Astrocyte (in vitro differentiated cells and primary cell): ENCODE measurements at regions not wholly inside any gene's neighbourhood (a gene's known extent, or its start where the extent isn't known, plus 50 kb on each side); places are given as distances from the start of the nearest gene placed in this dataset.
A peak's percentile ranks its signal among the peaks of the same experiment; 100 is the strongest.

Experiments
- DNase-seq: peaks from one replicate; pipeline ENCODE4 v3.0.0-alpha.2; 2010; ENCODE audit warnings: low read depth
- FAIRE-seq: peaks from 2 replicates; lab custom pipeline; 2011; peaks lifted over from hg19 to GRCh38; lab: Jason Lieb, UNC
- H2AFZ ChIP-seq: 2 replicates; pipeline ENCODE4 v1.6.0; 2012; ENCODE audit warnings: low read depth, low read length, inconsistent platforms
- H3K27ac ChIP-seq: 2 replicates; pipeline ENCODE4 v1.5.1; 2011; ENCODE audit warnings: low read depth, low read length, inconsistent platforms
- H3K27me3 ChIP-seq: 2 replicates; pipeline ENCODE4 v1.6.0; 2011; ENCODE audit warnings: low read length, inconsistent platforms; ENCODE audit not compliant: insufficient read depth
- H3K36me3 ChIP-seq: 2 replicates; pipeline ENCODE4 v1.5.1; 2011; ENCODE audit warnings: low read length, inconsistent platforms; ENCODE audit not compliant: insufficient read depth
- H3K4me1 ChIP-seq: 2 replicates; pipeline ENCODE4 v1.5.1; 2011; ENCODE audit warnings: low read length, inconsistent platforms; ENCODE audit not compliant: insufficient read depth
- H3K4me2 ChIP-seq: 2 replicates; pipeline ENCODE4 v1.6.0; 2012; ENCODE audit warnings: low read length, inconsistent platforms
- H3K4me3 ChIP-seq: 2 replicates; pipeline ENCODE4 v1.5.1; 2011; ENCODE audit warnings: low read depth, mild to moderate bottlenecking, low read length, inconsistent platforms; ENCODE audit not compliant: insufficient read depth
- H3K79me2 ChIP-seq: 2 replicates; pipeline ENCODE4 v1.6.0; 2012; ENCODE audit warnings: mild to moderate bottlenecking, low read length, inconsistent platforms; ENCODE audit not compliant: insufficient read depth
- H3K9ac ChIP-seq: 2 replicates; pipeline ENCODE4 v1.6.0; 2012; ENCODE audit warnings: mild to moderate bottlenecking, low read length, inconsistent platforms
- H3K9me3 ChIP-seq: 2 replicates; pipeline ENCODE4 v1.5.1; 2012; ENCODE audit warnings: low read depth, mild to moderate bottlenecking, low read length, inconsistent platforms; ENCODE audit not compliant: insufficient read depth
- H4K20me1 ChIP-seq: 2 replicates; pipeline ENCODE4 v1.6.0; 2012; ENCODE audit warnings: low read length, inconsistent platforms; ENCODE audit not compliant: insufficient read depth
- H3K27ac Mint-ChIP-seq: one replicate; pipeline ENCODE4 v1.8.0; 2021; ENCODE audit warnings: mild to moderate bottlenecking, mixed read lengths; ENCODE audit not compliant: unreplicated experiment
- H3K27me3 Mint-ChIP-seq: one replicate; pipeline ENCODE4 v1.8.0; 2021; ENCODE audit warnings: low read depth, mixed read lengths; ENCODE audit not compliant: unreplicated experiment
- H3K36me3 Mint-ChIP-seq: one replicate; pipeline ENCODE4 v1.8.0; 2021; ENCODE audit warnings: low read depth, mixed read lengths; ENCODE audit not compliant: unreplicated experiment
- H3K4me1 Mint-ChIP-seq: one replicate; pipeline ENCODE4 v1.8.0; 2021; ENCODE audit warnings: low read depth, mixed read lengths; ENCODE audit not compliant: unreplicated experiment
- H3K4me3 Mint-ChIP-seq: one replicate; pipeline ENCODE4 v1.8.0; 2021; ENCODE audit warnings: mild to moderate bottlenecking, moderate library complexity, mixed read lengths; ENCODE audit not compliant: unreplicated experiment
- H3K9me3 Mint-ChIP-seq: one replicate; pipeline ENCODE4 v1.8.0; 2021; ENCODE audit warnings: mild to moderate bottlenecking, mixed read lengths; ENCODE audit not compliant: unreplicated experiment
- EZH2 ChIP-seq: IDR thresholded peaks from 2 replicates; pipeline ENCODE4 v1.6.1; 2012; ENCODE audit warnings: mild to moderate bottlenecking, low read length, inconsistent platforms; ENCODE audit not compliant: insufficient read depth
- TF ChIP-seq, protein P1 (sequence below): IDR thresholded peaks from 2 replicates; pipeline ENCODE4 v1.5.1; 2011; ENCODE audit warnings: low read depth, mild to moderate bottlenecking, inconsistent platforms, low read length, moderate library complexity; ENCODE audit not compliant: insufficient read depth

GRCh38 chr2:56464066-56464465 is 280.3 kb downstream of the CCDC85A start:
- no peaks in the 10 kb centered on the region for H3K4me1 ChIP-seq
- H3K27me3 ChIP-seq = no peaks in the 10 kb centered on the region
- H3K4me3 Mint-ChIP-seq = no peak overlapping the region
- no peak overlapping the region for H3K27ac ChIP-seq
- no peak overlapping the region for H3K9ac ChIP-seq
- no peaks in the 10 kb centered on the region for H3K27me3 Mint-ChIP-seq
- H3K27ac Mint-ChIP-seq = no peak overlapping the region
- H2AFZ ChIP-seq = no peak overlapping the region
- FAIRE-seq (no peak), DNase-seq (no peak)
- no peak overlapping the region for H3K4me3 ChIP-seq
- no peaks in the 10 kb centered on the region for H4K20me1 ChIP-seq
- no peak for TF ChIP-seq EZH2
- TF ChIP-seq, protein P1, sequence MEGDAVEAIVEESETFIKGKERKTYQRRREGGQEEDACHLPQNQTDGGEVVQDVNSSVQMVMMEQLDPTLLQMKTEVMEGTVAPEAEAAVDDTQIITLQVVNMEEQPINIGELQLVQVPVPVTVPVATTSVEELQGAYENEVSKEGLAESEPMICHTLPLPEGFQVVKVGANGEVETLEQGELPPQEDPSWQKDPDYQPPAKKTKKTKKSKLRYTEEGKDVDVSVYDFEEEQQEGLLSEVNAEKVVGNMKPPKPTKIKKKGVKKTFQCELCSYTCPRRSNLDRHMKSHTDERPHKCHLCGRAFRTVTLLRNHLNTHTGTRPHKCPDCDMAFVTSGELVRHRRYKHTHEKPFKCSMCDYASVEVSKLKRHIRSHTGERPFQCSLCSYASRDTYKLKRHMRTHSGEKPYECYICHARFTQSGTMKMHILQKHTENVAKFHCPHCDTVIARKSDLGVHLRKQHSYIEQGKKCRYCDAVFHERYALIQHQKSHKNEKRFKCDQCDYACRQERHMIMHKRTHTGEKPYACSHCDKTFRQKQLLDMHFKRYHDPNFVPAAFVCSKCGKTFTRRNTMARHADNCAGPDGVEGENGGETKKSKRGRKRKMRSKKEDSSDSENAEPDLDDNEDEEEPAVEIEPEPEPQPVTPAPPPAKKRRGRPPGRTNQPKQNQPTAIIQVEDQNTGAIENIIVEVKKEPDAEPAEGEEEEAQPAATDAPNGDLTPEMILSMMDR = no peak
- H3K9me3 Mint-ChIP-seq = peaks cover 2% of the 10 kb centered on the region
- no peaks in the 10 kb centered on the region for H3K36me3 Mint-ChIP-seq
- peaks cover 3% of the 10 kb centered on the region for H3K4me1 Mint-ChIP-seq
- H3K9me3 ChIP-seq = peaks cover 6% of the 10 kb centered on the region
- H3K36me3 ChIP-seq = no peaks in the 10 kb centered on the region
- no peaks in the 10 kb centered on the region for H3K79me2 ChIP-seq
- no peak overlapping the region for H3K4me2 ChIP-seq

DNA sequence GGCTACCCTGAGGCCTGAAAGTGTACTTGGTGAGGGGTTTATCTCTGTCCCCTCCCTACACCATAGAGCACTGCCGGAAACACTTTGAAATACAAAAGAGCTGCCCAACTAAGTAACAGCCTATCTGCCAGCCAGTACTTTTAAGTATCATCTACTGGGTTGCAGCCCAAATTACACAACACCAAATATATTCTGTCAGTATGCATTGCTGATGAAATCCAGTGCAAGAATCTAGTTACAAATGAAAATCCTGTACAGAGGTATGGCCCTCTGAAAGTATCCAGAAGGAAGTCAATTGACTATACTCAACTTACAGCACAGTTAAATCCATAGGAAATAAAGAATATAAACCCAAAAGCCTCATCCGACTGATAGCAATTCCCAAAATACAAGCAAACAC is 280.8 kb downstream of the CCDC85A start:
- no peaks in the 10 kb centered on the region for H4K20me1 ChIP-seq
- H3K36me3 ChIP-seq = no peaks in the 10 kb centered on the region
- H3K4me1 ChIP-seq = no peaks in the 10 kb centered on the region
- H3K27me3 ChIP-seq = no peaks in the 10 kb centered on the region
- H3K9ac ChIP-seq = no peak overlapping the region
- TF ChIP-seq, protein P1 = no peak
- TF ChIP-seq EZH2 = no peak
- H3K4me3 ChIP-seq = no peak overlapping the region
- Mint-ChIP-seq H3K36me3 (no peaks in the 10 kb centered on the region), H3K9me3 (peaks cover 4% of the 10 kb centered on the region), H3K27ac (no peak overlapping the region), H3K27me3 (no peaks in the 10 kb centered on the region), H3K4me3 (no peak overlapping the region), H3K4me1 (peaks cover 3% of the 10 kb centered on the region)
- FAIRE-seq = no peak
- no peaks in the 10 kb centered on the region for H3K79me2 ChIP-seq
- H3K4me2 ChIP-seq = no peak overlapping the region
- no peak for DNase-seq
- H3K9me3 ChIP-seq = peaks cover 6% of the 10 kb centered on the region
- no peak overlapping the region for H3K27ac ChIP-seq
- no peak overlapping the region for H2AFZ ChIP-seq

DNA sequence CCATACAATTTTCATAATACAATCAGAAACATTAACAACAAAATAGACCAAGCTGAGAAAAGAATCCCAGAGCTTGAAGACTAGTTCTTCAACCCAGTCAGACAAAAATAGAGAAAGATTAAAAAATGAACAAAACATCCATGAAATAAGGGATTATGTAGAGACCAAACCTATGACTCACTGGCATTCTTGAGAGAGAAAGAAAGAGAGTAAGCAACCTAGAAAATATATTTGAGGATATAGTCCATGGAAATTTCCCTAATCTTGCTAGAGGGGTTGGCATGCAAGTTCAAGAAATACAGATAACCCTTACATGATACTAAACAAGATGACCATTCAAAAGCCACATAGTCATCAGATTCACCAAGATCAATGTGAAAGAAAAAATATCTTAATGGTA is 281.7 kb downstream of the CCDC85A start:
- H3K4me1 Mint-ChIP-seq = peaks cover 3% of the 10 kb centered on the region
- FAIRE-seq (peak; percentile 26), DNase-seq (peak; percentile 12)
- no peak overlapping the region for H3K27ac ChIP-seq
- H3K9me3 Mint-ChIP-seq = peaks cover 4% of the 10 kb centered on the region
- H3K4me3 ChIP-seq = no peak overlapping the region
- H3K36me3 Mint-ChIP-seq = no peaks in the 10 kb centered on the region
- H3K79me2 ChIP-seq = no peaks in the 10 kb centered on the region
- no peaks in the 10 kb centered on the region for H4K20me1 ChIP-seq
- H3K9ac ChIP-seq = no peak overlapping the region
- H3K27ac Mint-ChIP-seq = no peak overlapping the region
- no peak overlapping the region for H3K4me3 Mint-ChIP-seq
- no peak overlapping the region for H2AFZ ChIP-seq
- no peaks in the 10 kb centered on the region for H3K27me3 Mint-ChIP-seq
- peaks cover 6% of the 10 kb centered on the region for H3K9me3 ChIP-seq
- TF ChIP-seq, protein P1 = no peak
- H3K36me3 ChIP-seq = no peaks in the 10 kb centered on the region
- H3K4me1 ChIP-seq = no peaks in the 10 kb centered on the region
- no peak overlapping the region for H3K4me2 ChIP-seq
- H3K27me3 ChIP-seq = no peaks in the 10 kb centered on the region
